ENCODE measurements at regions not wholly inside any gene's neighbourhood (a gene's known extent, or its start where the extent isn't known, plus 50 kb on each side); places are given as distances from the start of the nearest gene placed in this dataset.

- Mint-ChIP-seq H3K27ac (no peak overlapping the region), H3K36me3 (ENCODE audit: low read depth) (no peaks in the 10 kb centered on the region), H3K4me1 (no peaks in the 10 kb centered on the region), H3K4me3 (no peak overlapping the region), H3K27me3 (peaks cover 2% of the 10 kb centered on the region), H3K9me3 (no peaks in the 10 kb centered on the region)
- intact Hi-C loops (cut with micrococcal nuclease): no loop called here
- DNase-seq: no peak
Measured at GRCh38 chr17:79301469-79301868, 226.8 kb downstream of the ENGASE start.

- Mint-ChIP-seq H3K4me1 (no peaks in the 10 kb centered on the region), H3K27me3 (no peaks in the 10 kb centered on the region), H3K36me3 (ENCODE audit: low read depth) (no peaks in the 10 kb centered on the region), H3K9me3 (no peaks in the 10 kb centered on the region), H3K4me3 (no peak overlapping the region), H3K27ac (no peak overlapping the region)
- DNase-seq: no peak
- intact Hi-C loops (cut with micrococcal nuclease): no loop called here
Measured at GRCh38 chr17:79299349-79299748, 224.7 kb downstream of the ENGASE start.

GRCh38 chr17:79298799-79299198 lies 224.2 kb downstream of the ENGASE start:
- Mint-ChIP-seq H3K4me3 (no peak overlapping the region), H3K36me3 (ENCODE audit: low read depth) (no peaks in the 10 kb centered on the region), H3K27ac (no peak overlapping the region), H3K27me3 (no peaks in the 10 kb centered on the region), H3K9me3 (no peaks in the 10 kb centered on the region), H3K4me1 (no peaks in the 10 kb centered on the region)
- DNase-seq: no peak
- intact Hi-C loops (cut with micrococcal nuclease): no loop called here

GRCh38 chr17:79296243-79296642 lies 221.6 kb downstream of the ENGASE start:
- DNase-seq: no peak
- Mint-ChIP-seq H3K9me3 (no peaks in the 10 kb centered on the region), H3K27me3 (no peaks in the 10 kb centered on the region), H3K4me3 (no peak overlapping the region), H3K36me3 (ENCODE audit: low read depth) (no peaks in the 10 kb centered on the region), H3K27ac (no peak overlapping the region), H3K4me1 (no peaks in the 10 kb centered on the region)
- intact Hi-C loops (cut with micrococcal nuclease): no loop called here

- intact Hi-C loops (cut with micrococcal nuclease): no loop called here
- Mint-ChIP-seq H3K27me3 (no peaks in the 10 kb centered on the region), H3K4me1 (no peaks in the 10 kb centered on the region), H3K27ac (no peak overlapping the region), H3K4me3 (no peak overlapping the region), H3K36me3 (ENCODE audit: low read depth) (no peaks in the 10 kb centered on the region), H3K9me3 (no peaks in the 10 kb centered on the region)
- DNase-seq: no peak
Measured at GRCh38 chr17:79295307-79295706, 220.7 kb downstream of the ENGASE start.

GRCh38 chr17:79294459-79295071 lies 219.9 kb downstream of the ENGASE start:
- Mint-ChIP-seq H3K4me3 (no peak overlapping the region), H3K36me3 (ENCODE audit: low read depth) (no peaks in the 10 kb centered on the region), H3K27ac (no peak overlapping the region), H3K4me1 (no peaks in the 10 kb centered on the region), H3K9me3 (no peaks in the 10 kb centered on the region), H3K27me3 (no peaks in the 10 kb centered on the region)
- peak; percentile 87 for DNase-seq
- intact Hi-C loops (cut with micrococcal nuclease): no loop called here

GRCh38 chr17:79292501-79292900 lies 217.9 kb downstream of the ENGASE start:
- no peak for DNase-seq
- no peaks in the 10 kb centered on the region for H3K9me3 Mint-ChIP-seq
- no peaks in the 10 kb centered on the region for H3K36me3 Mint-ChIP-seq (ENCODE audit: low read depth)
- H3K4me3 Mint-ChIP-seq: no peak overlapping the region
- H3K27ac Mint-ChIP-seq: no peak overlapping the region
- no peaks in the 10 kb centered on the region for H3K27me3 Mint-ChIP-seq
- intact Hi-C loops (cut with micrococcal nuclease): no loop called here
- H3K4me1 Mint-ChIP-seq: no peaks in the 10 kb centered on the region

GRCh38 chr17:79291391-79291790 lies 216.8 kb downstream of the ENGASE start:
- H3K9me3 Mint-ChIP-seq: no peaks in the 10 kb centered on the region
- no peak overlapping the region for H3K4me3 Mint-ChIP-seq
- H3K27me3 Mint-ChIP-seq: no peaks in the 10 kb centered on the region
- DNase-seq: no peak
- no peaks in the 10 kb centered on the region for H3K4me1 Mint-ChIP-seq
- H3K27ac Mint-ChIP-seq: no peak overlapping the region
- H3K36me3 Mint-ChIP-seq (ENCODE audit: low read depth): no peaks in the 10 kb centered on the region
- intact Hi-C loops (cut with micrococcal nuclease): no loop called here

- intact Hi-C loops (cut with micrococcal nuclease): no loop called here
- DNase-seq: no peak
- Mint-ChIP-seq H3K36me3 (ENCODE audit: low read depth) (no peaks in the 10 kb centered on the region), H3K27me3 (no peaks in the 10 kb centered on the region), H3K27ac (no peak overlapping the region), H3K9me3 (no peaks in the 10 kb centered on the region), H3K4me3 (no peak overlapping the region), H3K4me1 (no peaks in the 10 kb centered on the region)
Measured at GRCh38 chr17:79290726-79291125, 216.1 kb downstream of the ENGASE start.

GRCh38 chr17:79288950-79289349 lies 214.3 kb downstream of the ENGASE start:
- no peaks in the 10 kb centered on the region for H3K27me3 Mint-ChIP-seq
- no peak overlapping the region for H3K27ac Mint-ChIP-seq
- H3K4me3 Mint-ChIP-seq: no peak overlapping the region
- DNase-seq: no peak
- H3K36me3 Mint-ChIP-seq (ENCODE audit: low read depth): no peaks in the 10 kb centered on the region
- no peaks in the 10 kb centered on the region for H3K9me3 Mint-ChIP-seq
- intact Hi-C loops (cut with micrococcal nuclease): no loop called here
- H3K4me1 Mint-ChIP-seq: no peaks in the 10 kb centered on the region

GRCh38 chr17:79286440-79286839 lies 211.8 kb downstream of the ENGASE start:
- intact Hi-C loops (cut with micrococcal nuclease): no loop called here
- no peak overlapping the region for H3K27ac Mint-ChIP-seq
- no peaks in the 10 kb centered on the region for H3K27me3 Mint-ChIP-seq
- H3K4me3 Mint-ChIP-seq: no peak overlapping the region
- H3K9me3 Mint-ChIP-seq: no peaks in the 10 kb centered on the region
- DNase-seq: no peak
- no peaks in the 10 kb centered on the region for H3K4me1 Mint-ChIP-seq
- no peaks in the 10 kb centered on the region for H3K36me3 Mint-ChIP-seq (ENCODE audit: low read depth)

- H3K36me3 Mint-ChIP-seq (ENCODE audit: low read depth): no peaks in the 10 kb centered on the region
- no peak overlapping the region for H3K27ac Mint-ChIP-seq
- H3K9me3 Mint-ChIP-seq: no peaks in the 10 kb centered on the region
- intact Hi-C loops (cut with micrococcal nuclease): no loop called here
- H3K4me3 Mint-ChIP-seq: no peak overlapping the region
- H3K4me1 Mint-ChIP-seq: no peaks in the 10 kb centered on the region
- no peak for DNase-seq
- H3K27me3 Mint-ChIP-seq: no peaks in the 10 kb centered on the region
Measured at GRCh38 chr17:79285973-79286372, 211.3 kb downstream of the ENGASE start.

GRCh38 chr17:79282294-79282693 lies 207.7 kb downstream of the ENGASE start:
- H3K4me1 Mint-ChIP-seq: no peaks in the 10 kb centered on the region
- no peak overlapping the region for H3K27ac Mint-ChIP-seq
- no peaks in the 10 kb centered on the region for H3K9me3 Mint-ChIP-seq
- DNase-seq: no peak
- intact Hi-C loops (cut with micrococcal nuclease): no loop called here
- H3K27me3 Mint-ChIP-seq: no peaks in the 10 kb centered on the region
- H3K36me3 Mint-ChIP-seq (ENCODE audit: low read depth): no peaks in the 10 kb centered on the region
- H3K4me3 Mint-ChIP-seq: no peak overlapping the region

- no peaks in the 10 kb centered on the region for H3K36me3 Mint-ChIP-seq (ENCODE audit: low read depth)
- no peak overlapping the region for H3K4me3 Mint-ChIP-seq
- no peak overlapping the region for H3K27ac Mint-ChIP-seq
- H3K4me1 Mint-ChIP-seq: no peaks in the 10 kb centered on the region
- intact Hi-C loops (cut with micrococcal nuclease): no loop called here
- no peaks in the 10 kb centered on the region for H3K27me3 Mint-ChIP-seq
- H3K9me3 Mint-ChIP-seq: no peaks in the 10 kb centered on the region
- DNase-seq: no peak
Measured at GRCh38 chr17:79281803-79282202, 207.2 kb downstream of the ENGASE start.

GRCh38 chr17:79280866-79281572 lies 206.4 kb downstream of the ENGASE start:
- no peaks in the 10 kb centered on the region for H3K27me3 Mint-ChIP-seq

More at GRCh38 chr17:79280866-79281572, 206.4 kb downstream of the ENGASE start:
- Mint-ChIP-seq H3K36me3 (ENCODE audit: low read depth) (no peaks in the 10 kb centered on the region), H3K4me3 (no peak overlapping the region), H3K9me3 (no peaks in the 10 kb centered on the region), H3K4me1 (no peaks in the 10 kb centered on the region), H3K27ac (no peak overlapping the region)
- no peak for DNase-seq
- intact Hi-C loops (cut with micrococcal nuclease): no loop called here
